ENCODE measurements at regions not wholly inside any gene's neighbourhood (a gene's known extent, or its start where the extent isn't known, plus 50 kb on each side); places are given as distances from the start of the nearest gene placed in this dataset.

DNA sequence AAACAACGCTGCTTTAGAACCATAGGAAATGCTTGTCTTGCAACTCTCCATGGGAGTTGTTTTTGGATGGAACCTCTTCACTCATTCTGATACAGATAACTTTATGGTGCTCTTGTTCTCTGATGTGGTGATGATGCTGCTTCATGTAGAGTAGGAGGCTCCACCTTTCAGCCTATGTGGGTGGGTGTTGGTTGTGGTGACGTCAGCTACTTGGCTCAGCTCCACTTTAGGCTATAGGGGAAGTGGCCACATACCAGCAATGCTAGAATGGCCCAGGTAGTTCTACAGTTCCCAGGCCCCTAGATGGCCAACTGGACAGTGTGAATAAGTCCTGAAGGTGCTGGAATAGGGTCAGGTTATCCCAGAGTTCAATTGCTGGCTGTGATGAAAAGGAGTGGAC is 192.1 kb downstream of the TBX22 start:
- Histone ChIP-seq H3K4me1 (ENCODE audit: insufficient read depth) (no peaks in the 10 kb centered on the region), H3K9me3 (no peaks in the 10 kb centered on the region), H3K27ac (no peak overlapping the region), H3K4me3 (no peak overlapping the region), H3K27me3 (no peaks in the 10 kb centered on the region), H3K36me3 (no peaks in the 10 kb centered on the region)
- intact Hi-C loops (cut with DNase I) = no loop called here
- 56 to 62% (median 57%) methylated on average over 2 of the region's 2 CpGs for WGBS, 3 donors
- TF ChIP-seq, protein P1, sequence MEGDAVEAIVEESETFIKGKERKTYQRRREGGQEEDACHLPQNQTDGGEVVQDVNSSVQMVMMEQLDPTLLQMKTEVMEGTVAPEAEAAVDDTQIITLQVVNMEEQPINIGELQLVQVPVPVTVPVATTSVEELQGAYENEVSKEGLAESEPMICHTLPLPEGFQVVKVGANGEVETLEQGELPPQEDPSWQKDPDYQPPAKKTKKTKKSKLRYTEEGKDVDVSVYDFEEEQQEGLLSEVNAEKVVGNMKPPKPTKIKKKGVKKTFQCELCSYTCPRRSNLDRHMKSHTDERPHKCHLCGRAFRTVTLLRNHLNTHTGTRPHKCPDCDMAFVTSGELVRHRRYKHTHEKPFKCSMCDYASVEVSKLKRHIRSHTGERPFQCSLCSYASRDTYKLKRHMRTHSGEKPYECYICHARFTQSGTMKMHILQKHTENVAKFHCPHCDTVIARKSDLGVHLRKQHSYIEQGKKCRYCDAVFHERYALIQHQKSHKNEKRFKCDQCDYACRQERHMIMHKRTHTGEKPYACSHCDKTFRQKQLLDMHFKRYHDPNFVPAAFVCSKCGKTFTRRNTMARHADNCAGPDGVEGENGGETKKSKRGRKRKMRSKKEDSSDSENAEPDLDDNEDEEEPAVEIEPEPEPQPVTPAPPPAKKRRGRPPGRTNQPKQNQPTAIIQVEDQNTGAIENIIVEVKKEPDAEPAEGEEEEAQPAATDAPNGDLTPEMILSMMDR (IDR thresholded peaks at IDR 0.05) = no peak
- TF ChIP-seq POLR2A (IDR thresholded peaks at IDR 0.05) (no peak), EP300 (IDR thresholded peaks at IDR 0.05) (no peak)
- no peak for DNase-seq

DNA sequence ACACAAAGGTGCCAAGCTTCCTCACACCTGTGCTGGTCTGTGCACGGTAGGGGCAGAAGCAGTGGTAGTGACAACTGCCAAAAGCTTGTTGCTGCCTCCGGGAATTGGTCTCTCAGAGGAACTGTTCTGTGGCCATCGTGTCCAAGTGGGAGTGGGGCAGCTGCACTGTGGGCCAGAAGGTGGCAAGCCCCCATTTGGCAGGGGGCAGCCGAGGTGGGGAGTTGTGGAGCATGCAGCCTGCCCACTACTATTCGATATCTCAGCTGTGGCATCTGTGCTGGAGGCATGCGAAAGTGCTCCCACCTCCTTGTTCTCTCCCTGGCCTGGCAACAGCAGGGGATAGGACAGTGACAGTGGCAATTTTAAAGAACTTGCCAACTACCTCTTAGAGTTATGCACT is 192.8 kb downstream of the TBX22 start:
- 70 to 77% (median 75%) methylated on average over 5 to 6 of the region's 6 CpGs for WGBS, 3 donors
- DNase-seq = no peak
- no peak for TF ChIP-seq POLR2A (IDR thresholded peaks at IDR 0.05)
- no peak for TF ChIP-seq EP300 (IDR thresholded peaks at IDR 0.05)
- TF ChIP-seq, protein P1 (IDR thresholded peaks at IDR 0.05) = no peak
- Histone ChIP-seq H3K4me1 (ENCODE audit: insufficient read depth) (no peaks in the 10 kb centered on the region), H3K4me3 (no peak overlapping the region), H3K9me3 (no peaks in the 10 kb centered on the region), H3K36me3 (no peaks in the 10 kb centered on the region), H3K27ac (no peak overlapping the region), H3K27me3 (no peaks in the 10 kb centered on the region)
- intact Hi-C loops (cut with DNase I) = no loop called here

DNA sequence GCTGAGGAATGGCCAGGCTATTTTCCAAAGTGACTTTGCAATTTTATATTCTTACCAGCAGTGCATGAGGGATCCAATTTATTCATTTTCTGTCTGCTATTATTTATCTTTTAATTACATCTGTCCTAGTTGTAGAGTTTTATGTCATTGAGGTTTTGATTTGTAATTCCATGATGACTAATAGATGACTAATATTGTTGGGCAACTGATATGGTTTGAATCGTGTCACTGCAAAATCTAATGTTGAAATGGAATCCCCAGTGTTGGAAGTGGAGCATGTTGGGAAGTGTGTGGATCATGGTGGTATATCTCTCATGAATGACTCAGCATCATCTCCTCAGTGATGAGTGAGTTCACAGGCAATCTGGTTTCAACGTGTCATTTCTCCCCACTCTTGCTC is 201.5 kb downstream of the TBX22 start:
- Histone ChIP-seq H3K27me3 (no peaks in the 10 kb centered on the region), H3K4me1 (ENCODE audit: insufficient read depth) (no peaks in the 10 kb centered on the region), H3K36me3 (no peaks in the 10 kb centered on the region), H3K4me3 (no peak overlapping the region), H3K9me3 (no peaks in the 10 kb centered on the region), H3K27ac (no peak overlapping the region)
- no peak for DNase-seq
- intact Hi-C loops (cut with DNase I) = no loop called here
- WGBS, 3 donors = 45 to 59% (median 56%) methylated on average over 2 of the region's 2 CpGs
- TF ChIP-seq POLR2A (IDR thresholded peaks at IDR 0.05) (no peak), EP300 (IDR thresholded peaks at IDR 0.05) (no peak)
- TF ChIP-seq, protein P1 (IDR thresholded peaks at IDR 0.05) = no peak

DNA sequence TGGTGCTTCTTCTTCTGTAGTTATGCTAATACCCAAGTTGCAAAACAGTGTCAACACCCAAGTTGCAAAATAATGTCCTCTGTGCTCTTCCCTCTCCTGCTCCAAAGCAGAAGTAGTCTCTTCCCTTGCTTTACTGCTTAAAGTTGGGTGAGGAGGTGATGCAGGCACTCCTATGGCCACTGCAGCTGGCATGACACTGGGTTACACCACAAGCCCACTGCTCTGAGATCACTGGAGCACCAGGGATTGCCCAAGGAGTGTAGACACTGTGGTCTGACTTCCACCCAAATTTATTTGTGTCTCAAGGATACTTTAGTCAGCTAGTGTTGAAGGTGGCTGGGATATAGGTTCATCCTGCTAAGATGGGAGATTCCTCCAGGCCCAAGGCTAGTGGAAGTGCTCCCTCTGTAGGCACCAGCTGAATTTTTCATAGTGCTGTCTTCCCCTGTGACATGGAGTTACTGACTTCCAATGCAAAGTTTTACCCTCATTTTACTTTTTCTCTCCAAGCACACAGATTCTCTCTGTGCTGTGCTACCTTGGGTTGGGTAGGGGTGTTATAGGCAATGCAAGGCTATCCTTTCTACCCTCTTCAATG is 196.2 kb upstream of the TENT5D start:
- TF ChIP-seq EP300 (IDR thresholded peaks at IDR 0.05) (no peak), POLR2A (IDR thresholded peaks at IDR 0.05) (no peak)
- TF ChIP-seq, protein P1 (IDR thresholded peaks at IDR 0.05) = no peak
- no peak overlapping the region for H3K27ac ChIP-seq
- DNase-seq = no peak
- intact Hi-C loops (cut with DNase I) = no loop called here
- H3K9me3 ChIP-seq = no peaks in the 10 kb centered on the region
- no peaks in the 10 kb centered on the region for H3K4me1 ChIP-seq (ENCODE audit: insufficient read depth)
- no peaks in the 10 kb centered on the region for H3K36me3 ChIP-seq
- H3K27me3 ChIP-seq = no peaks in the 10 kb centered on the region
- no peak overlapping the region for H3K4me3 ChIP-seq
